ENCODE measurements at regions not wholly inside any gene's neighbourhood (a gene's known extent, or its start where the extent isn't known, plus 50 kb on each side); places are given as distances from the start of the nearest gene placed in this dataset.

- no peak overlapping the region for H3K4me3 ChIP-seq (ENCODE audit: extremely low read depth in 1 of 4, insufficient read depth in 2 of 4, low read depth in 3 of 4, low read length in 4 of 4)
- no peak overlapping the region for H2AK5ac ChIP-seq (ENCODE audit: low read depth, low read length)
- no peak overlapping the region for H4K91ac ChIP-seq (replicated peaks; ENCODE audit: insufficient read length, low read length)
- no peak overlapping the region for H2BK15ac ChIP-seq (ENCODE audit: low read length)
- no peak overlapping the region for H4K8ac ChIP-seq (ENCODE audit: extremely low read depth, insufficient read depth, low read length)
- ChIA-PET POLR2A (ENCODE audit: partially characterized antibody) (no interaction called here), CTCF (ENCODE audit: partially characterized antibody) (no interaction called here)
- no peaks in the 10 kb centered on the region for H3K36me3 ChIP-seq (ENCODE audit: control insufficient read depth in 2 of 4, insufficient read depth in 4 of 4, low read length in 3 of 4)
- no peaks in the 10 kb centered on the region for H4K20me1 ChIP-seq (replicated peaks in 1 of 2; ENCODE audit: control insufficient read depth in 1 of 2, insufficient read depth in 2 of 2, low read length in 2 of 2)
- H3K9me3 ChIP-seq (ENCODE audit: insufficient read depth in 2 of 2, low read depth in 1 of 2, low read length in 1 of 2) = peaks cover 2 to 6% of the 10 kb centered on the region in 2 experiments; a peak in 3 of 4 replicates
- H4K5ac ChIP-seq (ENCODE audit: insufficient read length, low read depth, low read length) = no peak overlapping the region
- H3K4me2 ChIP-seq (ENCODE audit: insufficient read depth in 1 of 2, low read depth in 2 of 2, low read length in 2 of 2) = no peak overlapping the region
- no peak overlapping the region for H3K23ac ChIP-seq (ENCODE audit: insufficient read length)
- H3K9ac ChIP-seq (replicated peaks in 1 of 4; ENCODE audit: extremely low read depth in 1 of 4, low read depth in 3 of 4, low read length in 3 of 4) = no peak overlapping the region
- H3K56ac ChIP-seq (replicated peaks; ENCODE audit: insufficient read length, low read depth, low read length) = no peak overlapping the region
- H3K79me1 ChIP-seq (ENCODE audit: low read depth, low read length) = no peaks in the 10 kb centered on the region
- H3K4me1 ChIP-seq (replicated peaks in 1 of 4; ENCODE audit: control insufficient read depth in 3 of 4, insufficient read depth in 4 of 4, low read length in 3 of 4) = no peaks in the 10 kb centered on the region
- 96% methylated on average over 5 of the region's 5 CpGs; no CpG with 5 or more reads in 1 of the 2 experiments for WGBS, 2 experiments (ENCODE audit: extremely low coverage in 1 of 2, insufficient coverage in 1 of 2, insufficient read length in 1 of 2, insufficient replicate concordance in 2 of 2, low coverage in 1 of 2, low lambda C conversion rate in 2 of 2, missing lambda C conversion rate in 1 of 2)
- H3K18ac ChIP-seq (ENCODE audit: extremely low read depth, low read length) = no peak overlapping the region
- DNase-seq (ENCODE audit: low read depth in 1 of 2, low spot score in 2 of 2) (no peak), FAIRE-seq (no peak)
- peaks cover 3% of the 10 kb centered on the region; the same call in 1 of the 2 replicates for H3K23me2 ChIP-seq (ENCODE audit: low read depth, low read length)
- H2BK12ac ChIP-seq (ENCODE audit: low read depth, low read length) = no peak overlapping the region
- no peak overlapping the region for H3K4ac ChIP-seq (replicated peaks; ENCODE audit: insufficient read length, low read depth, low read length)
- H3K79me2 ChIP-seq (ENCODE audit: control insufficient read depth in 1 of 2, insufficient read depth in 2 of 2, low read length in 2 of 2) = no peaks in the 10 kb centered on the region
- no peak overlapping the region for H2AFZ ChIP-seq (ENCODE audit: low read length)
- no peak overlapping the region for H3K14ac ChIP-seq (ENCODE audit: insufficient read length)
- H2BK5ac ChIP-seq (ENCODE audit: low read depth, low read length) = no peak overlapping the region
- H3K27ac ChIP-seq (ENCODE audit: low read depth, low read length) = no peak overlapping the region
- H2BK120ac ChIP-seq (replicated peaks; ENCODE audit: low read depth, low read length) = no peak overlapping the region
- no peaks in the 10 kb centered on the region for H3K27me3 ChIP-seq (replicated peaks in 1 of 4; ENCODE audit: control insufficient read depth in 3 of 4, extremely low read depth in 1 of 4, insufficient read depth in 3 of 4, low read length in 3 of 4)
- no peak overlapping the region for H2BK20ac ChIP-seq (ENCODE audit: low read length)
- TF ChIP-seq E2F6 (IDR thresholded peaks at IDR 0.05) = no peak
- no peak for TF ChIP-seq CTCF (IDR thresholded peaks at IDR 0.05; ENCODE audit: control extremely low read depth in 1 of 3, insufficient read depth in 1 of 3, low read depth in 1 of 3, low read length in 3 of 3)
- no peak for TF ChIP-seq EZH2 (IDR thresholded peaks at IDR 0.05; ENCODE audit: low read depth, low read length, severe bottlenecking)
- no peak for TF ChIP-seq ASH2L (IDR thresholded peaks at IDR 0.05; ENCODE audit: low read length)
- no peak for TF ChIP-seq YY1 (IDR thresholded peaks at IDR 0.05; ENCODE audit: low read depth, low read length)
- no peak for TF ChIP-seq CEBPB (IDR thresholded peaks at IDR 0.05; ENCODE audit: low read depth, low read length)
- TF ChIP-seq KDM4A (IDR thresholded peaks at IDR 0.05; ENCODE audit: low read depth, low read length, severe bottlenecking) = no peak
- no peak for TF ChIP-seq SP4 (IDR thresholded peaks at IDR 0.05; ENCODE audit: low read length)
- TF ChIP-seq SIN3A (conservative IDR thresholded peaks at IDR 0.05 in 1 of 2, IDR thresholded peaks at IDR 0.05 in 1 of 2; ENCODE audit: low read depth in 1 of 2, low read length in 2 of 2) = no peak
- no peak for TF ChIP-seq HDAC2 (IDR thresholded peaks at IDR 0.05; ENCODE audit: borderline replicate concordance in 1 of 2, low read depth in 2 of 2, low read length in 2 of 2)
- no peak for TF ChIP-seq HDAC6 (IDR thresholded peaks at IDR 0.05; ENCODE audit: low read depth, low read length)
- no peak for TF ChIP-seq TBP (IDR thresholded peaks at IDR 0.05; ENCODE audit: low read depth, low read length)
Observed at GRCh38 chr12:85663631-85664030, 172.6 kb downstream of the RASSF9 start.
